WTC11 (cell line): ENCODE measurements at regions not wholly inside any gene's neighbourhood (a gene's known extent, or its start where the extent isn't known, plus 50 kb on each side); places are given as distances from the start of the nearest gene placed in this dataset.

Experiments
- ATAC-seq: fragments of 200-7000 bp; cut with Tn5 transposase; 2 replicates; pipeline ENCODE4 v1.10.0; 2021; ENCODE audit warnings: mild to moderate bottlenecking, moderate library complexity
- CTCF ChIA-PET: fragments of 300-600 bp; sonication (Branson Sonifier 250); formaldehyde crosslinking; loops from one replicate; lab custom pipeline; 2021; ENCODE audit warnings: antibody characterized with exemption; lab: Charles Lee
- POLR2A ChIA-PET: fragments of 350-600 bp; sonication (Branson Sonifier 250); formaldehyde crosslinking; loops from one replicate; lab custom pipeline; 2021; ENCODE audit warnings: antibody characterized with exemption; lab: Charles Lee
- DNase-seq: peaks from one replicate; pipeline ENCODE4 v3.0.0; 2021; ENCODE audit warnings: low spot score
- H3K27ac Mint-ChIP-seq: 2 replicates; pipeline ENCODE4 v1.8.0; 2021; ENCODE audit warnings: mixed read lengths
- H3K27me3 Mint-ChIP-seq: 2 replicates; pipeline ENCODE4 v1.8.0; 2021; ENCODE audit warnings: low read depth, mild to moderate bottlenecking, moderate library complexity, mixed read lengths
- H3K36me3 Mint-ChIP-seq: 2 replicates; pipeline ENCODE4 v1.8.0; 2021; ENCODE audit warnings: mixed read lengths
- H3K4me1 Mint-ChIP-seq: 2 replicates; pipeline ENCODE4 v1.8.0; 2022; ENCODE audit warnings: mixed read lengths
- H3K4me3 Mint-ChIP-seq: 2 replicates; pipeline ENCODE4 v1.8.0; 2021; ENCODE audit warnings: mild to moderate bottlenecking, moderate library complexity, mixed read lengths
- H3K9me3 Mint-ChIP-seq: 2 replicates; pipeline ENCODE4 v1.8.0; 2021; ENCODE audit warnings: mixed read lengths
- ATF1 ChIP-seq: sonication (generic); formaldehyde crosslinking; IDR thresholded peaks from 2 replicates; pipeline ENCODE4 v1.8.1; 2023; ENCODE audit warnings: mild to moderate bottlenecking, moderate library complexity, missing genetic modification reagents
- ATF6 ChIP-seq: sonication (generic); formaldehyde crosslinking; IDR thresholded peaks from 2 replicates; pipeline ENCODE4 v1.8.1; 2023; ENCODE audit warnings: mild to moderate bottlenecking, missing genetic modification reagents
- CDX4 ChIP-seq: fragments of 250-450 bp; sonication (Bioruptor Pico); IDR thresholded peaks from 2 replicates; pipeline ENCODE4 v1.9.0; 2021; ENCODE audit warnings: moderate library complexity, mild to moderate bottlenecking, inconsistent platforms, borderline replicate concordance
- CREB1 ChIP-seq: sonication (generic); formaldehyde crosslinking; IDR thresholded peaks from 2 replicates; pipeline ENCODE4 v1.8.0; 2023; ENCODE audit warnings: mild to moderate bottlenecking, missing genetic modification reagents
- ELF4 ChIP-seq: sonication (generic); formaldehyde crosslinking; IDR thresholded peaks from 2 replicates; pipeline ENCODE4 v1.8.1; 2022; ENCODE audit warnings: low read depth, mild to moderate bottlenecking, moderate library complexity, missing genetic modification reagents
- EMX1 ChIP-seq: fragments of 250-450 bp; sonication (Bioruptor Pico); IDR thresholded peaks from 2 replicates; pipeline ENCODE4 v1.8.0; 2021; ENCODE audit warnings: mild to moderate bottlenecking
- FOXK1 ChIP-seq: sonication (generic); formaldehyde crosslinking; IDR thresholded peaks from 2 replicates; pipeline ENCODE4 v1.8.0; 2022; ENCODE audit warnings: mild to moderate bottlenecking, moderate library complexity, missing genetic modification reagents
- GABPB1 ChIP-seq: sonication (generic); formaldehyde crosslinking; IDR thresholded peaks from 2 replicates; pipeline ENCODE4 v1.8.1; 2023; ENCODE audit warnings: mild to moderate bottlenecking, missing genetic modification reagents
- NFATC4 ChIP-seq: fragments of 250-450 bp; sonication (Bioruptor Pico); IDR thresholded peaks from 2 replicates; pipeline ENCODE4 v1.9.0; 2021; ENCODE audit warnings: mild to moderate bottlenecking
- NFYB ChIP-seq: sonication (generic); formaldehyde crosslinking; conservative IDR thresholded peaks from 2 replicates; pipeline ENCODE4 v1.8.0; 2022; ENCODE audit warnings: low read depth, missing genetic modification reagents
- SMAD4 ChIP-seq: sonication (generic); formaldehyde crosslinking; IDR thresholded peaks from 2 replicates; pipeline ENCODE4 v1.8.0; 2022; ENCODE audit warnings: mild to moderate bottlenecking, missing genetic modification reagents
- ZBTB43 ChIP-seq: sonication (generic); formaldehyde crosslinking; IDR thresholded peaks from 2 replicates; pipeline ENCODE4 v1.8.1; 2023; ENCODE audit warnings: mild to moderate bottlenecking, missing genetic modification reagents
- ZNF232 ChIP-seq: sonication (generic); formaldehyde crosslinking; IDR thresholded peaks from 2 replicates; pipeline ENCODE4 v1.8.0; 2022; ENCODE audit warnings: mild to moderate bottlenecking, missing genetic modification reagents
- ZNF263 ChIP-seq: sonication (generic); formaldehyde crosslinking; IDR thresholded peaks from 2 replicates; pipeline ENCODE4 v1.8.1; 2022; ENCODE audit warnings: low read depth, mild to moderate bottlenecking, moderate library complexity, missing genetic modification reagents
- ZNF281 ChIP-seq: sonication (generic); formaldehyde crosslinking; IDR thresholded peaks from 2 replicates; pipeline ENCODE4 v1.8.0; 2023; ENCODE audit warnings: mild to moderate bottlenecking, missing genetic modification reagents
- ZNF532 ChIP-seq: fragments of 250-450 bp; sonication (Bioruptor Pico); IDR thresholded peaks from 2 replicates; pipeline ENCODE4 v1.9.0; 2021; ENCODE audit warnings: mild to moderate bottlenecking, borderline replicate concordance

- ChIA-PET POLR2A (no interaction called here), CTCF (no interaction called here)
- Mint-ChIP-seq H3K4me1 (peaks cover 43% of the 10 kb centered on the region), H3K36me3 (no peaks in the 10 kb centered on the region), H3K9me3 (no peaks in the 10 kb centered on the region), H3K27me3 (peaks cover 51% of the 10 kb centered on the region), H3K27ac (no peak overlapping the region), H3K4me3 (no peak overlapping the region)
- DNase-seq (no peak), ATAC-seq (no peak)
- no peak for TF ChIP-seq EMX1
- TF ChIP-seq ATF1 (CRISPR knock-in tag), result no peak
- no peak for TF ChIP-seq GABPB1
- TF ChIP-seq ZNF232 (CRISPR knock-in tag), result no peak
- TF ChIP-seq NFYB, result no peak
- no peak for TF ChIP-seq ATF6 (CRISPR knock-in tag)
- no peak for TF ChIP-seq CREB1 (CRISPR knock-in tag)
- TF ChIP-seq SMAD4 (CRISPR knock-in tag), result no peak
- no peak for TF ChIP-seq ELF4 (CRISPR knock-in tag)
- TF ChIP-seq NFATC4 (CRISPR knock-in tag), result no peak
Observed at GRCh38 chr1:101709721-101710120, 287.0 kb downstream of the OLFM3 start.

- H3K27me3 Mint-ChIP-seq, result peaks cover 88% of the 10 kb centered on the region
- no peaks in the 10 kb centered on the region for H3K9me3 Mint-ChIP-seq
- no peak for DNase-seq
- H3K36me3 Mint-ChIP-seq, result peaks cover 5% of the 10 kb centered on the region; the same call in 1 of the 2 replicates
- H3K4me3 Mint-ChIP-seq, result peak overlapping the region; percentile 45
- ChIA-PET POLR2A (no interaction called here), CTCF (no interaction called here)
- H3K27ac Mint-ChIP-seq, result no peak overlapping the region
- H3K4me1 Mint-ChIP-seq, result peaks cover 34% of the 10 kb centered on the region
- ATAC-seq, result peak; percentile 52
- no peak for TF ChIP-seq ZNF263
- peak; percentile 64; the same call in 1 of the 2 replicates for TF ChIP-seq ZBTB43 (CRISPR knock-in tag)
- TF ChIP-seq ZNF532, result no peak
- no peak for TF ChIP-seq ZNF281
Observed at GRCh38 chr1:101713760-101714159, 283.0 kb downstream of the OLFM3 start.

- ChIA-PET CTCF (no interaction called here), POLR2A (no interaction called here)
- DNase-seq (no peak), ATAC-seq (no peak)
- Mint-ChIP-seq H3K36me3 (no peaks in the 10 kb centered on the region), H3K4me3 (no peak overlapping the region), H3K9me3 (no peaks in the 10 kb centered on the region), H3K27me3 (peaks cover 7% of the 10 kb centered on the region), H3K4me1 (peaks cover 8% of the 10 kb centered on the region), H3K27ac (no peak overlapping the region)
- TF ChIP-seq CDX4 (CRISPR knock-in tag), result no peak
- no peak for TF ChIP-seq FOXK1
Observed at GRCh38 chr1:101723415-101723814, 273.3 kb downstream of the OLFM3 start.
